Parathyroid adenoma (tissue), 2 donors: ENCODE measurements at regions not wholly inside any gene's neighbourhood (a gene's known extent, or its start where the extent isn't known, plus 50 kb on each side); places are given as distances from the start of the nearest gene placed in this dataset.

Experiments used
- H2AFZ ChIP-seq: fragments of 300-600 bp; sonication (generic); one replicate; pipeline ENCODE4 v1.7.0; 2017; ENCODE audit warnings: antibody characterized with exemption, mild to moderate bottlenecking
- H3K27ac ChIP-seq: fragments of 300-600 bp; sonication (generic); one replicate; pipeline ENCODE4 v1.7.0; 2017
- H3K27me3 ChIP-seq: fragments of 300-600 bp; sonication (generic); one replicate; pipeline ENCODE4 v1.7.0; 2017; ENCODE audit warnings: low read length; ENCODE audit not compliant: control insufficient read depth, insufficient read depth
- H3K36me3 ChIP-seq: fragments of 300-600 bp; sonication (generic); one replicate; pipeline ENCODE4 v1.7.0; 2017; ENCODE audit warnings: low read length; ENCODE audit not compliant: control insufficient read depth, insufficient read depth
- H3K4me1 ChIP-seq: fragments of 300-600 bp; sonication (generic); one replicate; pipeline ENCODE4 v1.7.0; 2017; ENCODE audit warnings: control low read depth
- H3K4me2 ChIP-seq: fragments of 300-600 bp; sonication (generic); one replicate; pipeline ENCODE4 v1.7.0; 2017; ENCODE audit warnings: low read length
- H3K4me3 ChIP-seq: fragments of 300-600 bp; sonication (generic); one replicate; pipeline ENCODE4 v1.7.0; 2017; ENCODE audit warnings: low read depth, low read length
- H3K79me2 ChIP-seq: fragments of 300-600 bp; sonication (generic); one replicate; pipeline ENCODE4 v1.7.0; 2017; ENCODE audit warnings: control low read depth
- H3K9ac ChIP-seq: fragments of 300-600 bp; sonication (generic); one replicate; pipeline ENCODE4 v1.7.0; 2017; ENCODE audit warnings: mild to moderate bottlenecking
- H3K9me3 ChIP-seq: fragments of 300-600 bp; sonication (generic); one replicate; pipeline ENCODE4 v1.7.0; 2017; ENCODE audit warnings: low read length; ENCODE audit not compliant: control insufficient read depth
- TF ChIP-seq, protein P1 (sequence below): fragments of 300-600 bp; sonication (generic); IDR thresholded peaks from one replicate; pipeline ENCODE4 v1.7.0; 2017; ENCODE audit warnings: antibody characterized with exemption, mild to moderate bottlenecking
- donor health status: primary hyperparathyroidism.

DNA sequence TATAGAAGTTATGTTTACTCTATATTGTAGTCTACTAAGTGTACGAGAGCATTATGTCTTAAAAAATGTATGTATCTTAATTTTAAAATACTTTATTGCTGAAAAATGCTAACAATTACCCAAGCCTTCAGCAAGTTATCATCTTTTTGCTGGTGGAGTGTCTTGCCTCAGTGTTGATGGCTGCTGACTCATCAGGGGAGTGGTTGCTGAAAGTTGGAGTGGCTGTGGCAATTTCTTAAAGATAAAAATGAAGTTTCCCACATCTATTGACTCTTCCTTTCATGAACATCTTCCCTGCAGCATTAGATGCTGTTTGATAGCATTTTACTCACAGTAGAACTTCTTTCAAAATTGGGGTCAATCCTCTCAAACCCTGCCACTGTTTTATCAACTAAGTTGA lies 95.8 kb downstream of the CDC7 start:
- H3K27ac ChIP-seq = no peak overlapping the region
- TF ChIP-seq, protein P1, sequence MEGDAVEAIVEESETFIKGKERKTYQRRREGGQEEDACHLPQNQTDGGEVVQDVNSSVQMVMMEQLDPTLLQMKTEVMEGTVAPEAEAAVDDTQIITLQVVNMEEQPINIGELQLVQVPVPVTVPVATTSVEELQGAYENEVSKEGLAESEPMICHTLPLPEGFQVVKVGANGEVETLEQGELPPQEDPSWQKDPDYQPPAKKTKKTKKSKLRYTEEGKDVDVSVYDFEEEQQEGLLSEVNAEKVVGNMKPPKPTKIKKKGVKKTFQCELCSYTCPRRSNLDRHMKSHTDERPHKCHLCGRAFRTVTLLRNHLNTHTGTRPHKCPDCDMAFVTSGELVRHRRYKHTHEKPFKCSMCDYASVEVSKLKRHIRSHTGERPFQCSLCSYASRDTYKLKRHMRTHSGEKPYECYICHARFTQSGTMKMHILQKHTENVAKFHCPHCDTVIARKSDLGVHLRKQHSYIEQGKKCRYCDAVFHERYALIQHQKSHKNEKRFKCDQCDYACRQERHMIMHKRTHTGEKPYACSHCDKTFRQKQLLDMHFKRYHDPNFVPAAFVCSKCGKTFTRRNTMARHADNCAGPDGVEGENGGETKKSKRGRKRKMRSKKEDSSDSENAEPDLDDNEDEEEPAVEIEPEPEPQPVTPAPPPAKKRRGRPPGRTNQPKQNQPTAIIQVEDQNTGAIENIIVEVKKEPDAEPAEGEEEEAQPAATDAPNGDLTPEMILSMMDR = no peak
- H3K27me3 ChIP-seq = no peaks in the 10 kb centered on the region
- no peaks in the 10 kb centered on the region for H3K9me3 ChIP-seq
- H3K4me3 ChIP-seq = no peak overlapping the region
- H3K9ac ChIP-seq = no peak overlapping the region
- no peaks in the 10 kb centered on the region for H3K36me3 ChIP-seq
- no peaks in the 10 kb centered on the region for H3K79me2 ChIP-seq
- H3K4me1 ChIP-seq = no peaks in the 10 kb centered on the region
- no peak overlapping the region for H3K4me2 ChIP-seq
- no peak overlapping the region for H2AFZ ChIP-seq

DNA sequence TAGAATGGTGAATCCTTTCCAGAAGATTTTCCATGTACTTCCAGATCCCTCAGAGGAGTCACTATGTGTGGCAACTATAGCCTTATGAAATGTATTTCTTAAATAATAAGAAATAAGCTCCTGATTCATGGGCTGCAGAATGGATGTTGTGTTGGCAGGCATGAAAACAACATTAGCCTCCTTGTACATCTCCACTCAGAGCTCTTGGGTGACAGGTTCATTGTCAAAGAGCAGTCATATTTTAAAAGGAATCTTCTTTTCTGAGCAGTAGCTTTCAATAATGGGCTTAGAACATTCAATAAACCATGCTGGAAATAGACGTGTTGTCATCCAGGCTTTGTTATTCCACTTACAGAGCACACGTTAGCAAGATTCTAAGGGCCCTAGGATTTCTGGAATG lies 96.6 kb downstream of the CDC7 start:
- no peak overlapping the region for H2AFZ ChIP-seq
- no peak overlapping the region for H3K9ac ChIP-seq
- TF ChIP-seq, protein P1 = no peak
- H3K4me1 ChIP-seq = no peaks in the 10 kb centered on the region
- H3K9me3 ChIP-seq = no peaks in the 10 kb centered on the region
- no peak overlapping the region for H3K4me2 ChIP-seq
- H3K36me3 ChIP-seq = no peaks in the 10 kb centered on the region
- no peak overlapping the region for H3K4me3 ChIP-seq
- no peaks in the 10 kb centered on the region for H3K79me2 ChIP-seq
- no peak overlapping the region for H3K27ac ChIP-seq
- H3K27me3 ChIP-seq = no peaks in the 10 kb centered on the region

DNA sequence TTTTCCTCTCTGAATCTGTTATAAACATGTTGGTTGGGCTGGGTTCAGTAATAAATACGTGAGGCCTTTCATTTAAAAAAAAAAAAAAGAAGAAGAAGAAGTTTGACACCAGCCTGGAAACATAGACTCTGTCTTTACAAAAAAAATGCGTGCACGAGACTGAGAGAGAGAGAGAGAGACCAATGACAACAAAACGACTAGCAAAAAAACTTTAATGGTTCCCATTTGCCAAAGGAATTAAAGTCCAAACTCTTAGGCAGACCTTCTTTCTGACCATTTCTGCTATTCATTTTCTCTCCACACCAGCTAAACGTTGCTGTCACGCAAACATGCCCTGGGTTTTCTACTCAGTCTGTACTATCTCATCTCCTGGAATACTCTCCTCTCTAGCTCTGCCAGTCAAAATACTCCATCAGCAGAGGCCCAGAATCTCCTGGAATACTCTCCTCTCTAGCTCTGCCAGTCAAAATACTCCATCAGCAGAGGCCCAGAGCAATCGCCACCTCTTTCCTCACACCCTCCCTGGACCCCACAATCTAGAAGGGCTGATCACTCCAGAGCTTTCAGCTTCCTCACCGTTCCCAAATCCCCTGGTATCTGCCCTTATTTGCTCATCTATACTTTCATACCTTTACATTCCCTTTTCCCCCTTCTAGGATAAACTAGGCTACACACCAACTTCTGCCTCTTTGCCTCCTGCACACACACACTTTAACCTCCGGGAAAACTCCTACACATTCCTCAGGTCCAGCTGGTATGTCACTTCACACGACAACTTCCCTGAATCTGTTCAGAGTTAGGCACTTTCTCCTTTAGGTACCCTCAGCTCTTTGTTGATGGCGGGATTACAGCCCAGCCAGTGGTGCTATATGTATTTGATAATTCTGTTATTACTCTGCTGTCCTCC lies 100.0 kb downstream of the CDC7 start:
- Histone ChIP-seq H3K4me3 (no peak overlapping the region), H3K9me3 (no peaks in the 10 kb centered on the region), H3K27ac (no peak overlapping the region), H3K27me3 (no peaks in the 10 kb centered on the region), H3K36me3 (no peaks in the 10 kb centered on the region), H3K79me2 (no peaks in the 10 kb centered on the region), H3K4me1 (no peaks in the 10 kb centered on the region), H2AFZ (no peak overlapping the region), H3K9ac (no peak overlapping the region), H3K4me2 (no peak overlapping the region)
- TF ChIP-seq, protein P1 = no peak

DNA sequence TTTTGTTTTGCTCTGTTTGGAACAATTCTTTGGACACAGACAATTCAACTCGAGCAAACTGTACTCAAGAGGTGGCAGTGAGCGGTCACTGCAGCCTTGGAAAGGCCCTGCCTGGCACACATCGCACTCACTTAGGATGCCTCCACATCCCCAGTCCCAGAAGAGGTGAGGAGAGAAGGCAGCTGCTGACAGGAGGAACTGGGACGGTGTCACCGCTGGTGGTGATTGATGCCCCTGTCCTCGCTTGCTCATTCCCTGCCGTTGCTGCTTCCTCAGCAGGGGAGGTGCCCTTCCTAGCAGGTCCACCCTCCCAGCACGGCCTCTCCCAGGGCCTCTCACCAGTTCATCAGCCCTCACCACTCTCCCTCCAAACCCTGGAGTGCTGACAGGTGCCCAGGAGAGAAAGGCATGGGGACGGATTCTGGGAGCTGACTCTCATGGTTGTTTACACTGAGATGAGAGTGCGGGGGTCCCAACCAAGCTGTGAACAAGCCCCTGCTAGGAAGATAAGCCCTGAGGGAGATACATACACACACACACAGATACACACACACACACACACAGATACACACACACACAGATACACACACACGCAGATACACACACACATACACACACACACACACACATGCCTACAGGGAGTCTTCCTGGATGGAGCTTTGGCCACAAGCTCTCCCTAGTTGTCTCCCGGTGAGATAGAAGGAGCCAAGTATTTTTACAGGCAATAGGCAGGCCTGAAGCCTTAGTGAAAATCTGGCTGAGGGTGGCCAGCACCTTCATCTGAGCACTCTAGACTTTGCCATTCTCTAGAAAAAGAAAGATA lies 101.1 kb downstream of the CDC7 start:
- no peak overlapping the region for H3K4me2 ChIP-seq
- no peak overlapping the region for H3K27ac ChIP-seq
- TF ChIP-seq, protein P1 = no peak
- H3K79me2 ChIP-seq = no peaks in the 10 kb centered on the region
- no peak overlapping the region for H3K4me3 ChIP-seq
- H3K4me1 ChIP-seq = no peaks in the 10 kb centered on the region
- H3K9me3 ChIP-seq = no peaks in the 10 kb centered on the region
- no peaks in the 10 kb centered on the region for H3K27me3 ChIP-seq
- no peak overlapping the region for H2AFZ ChIP-seq
- H3K36me3 ChIP-seq = no peaks in the 10 kb centered on the region
- H3K9ac ChIP-seq = no peak overlapping the region
